ENCODE measurements at regions not wholly inside any gene's neighbourhood (a gene's known extent, or its start where the extent isn't known, plus 50 kb on each side); places are given as distances from the start of the nearest gene placed in this dataset.
"Not testable (repeated sequence)": the region's sequence is repeated elsewhere in the genome, so short reads cannot be mapped to it uniquely, and the experiment has no call there.

- intact Hi-C loops (cut with micrococcal nuclease), result no loop called here
Observed at GRCh38 chr11:81331611-81332235, 1401.9 kb downstream of the FAM181B start.

DNA sequence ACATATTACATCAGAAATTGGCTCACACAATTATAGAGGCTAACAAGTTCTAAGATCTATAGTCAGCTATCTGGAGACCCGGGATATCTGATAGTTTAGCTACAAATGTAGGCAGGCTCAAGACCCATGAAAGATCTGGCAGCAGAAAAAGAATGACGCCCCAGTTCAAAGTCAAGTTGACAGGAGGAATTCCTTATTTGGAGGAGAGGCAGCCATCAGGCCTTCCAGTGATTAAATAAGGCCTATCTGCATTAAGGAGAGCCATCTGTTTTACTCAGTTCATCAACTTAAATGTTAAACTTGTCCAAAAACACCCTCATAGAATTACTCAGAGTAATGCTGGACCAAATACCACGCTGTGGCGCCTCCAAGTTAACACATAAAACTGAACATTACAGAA, 1402.6 kb downstream of the FAM181B start:
- intact Hi-C loops (cut with micrococcal nuclease), result no loop called here

DNA sequence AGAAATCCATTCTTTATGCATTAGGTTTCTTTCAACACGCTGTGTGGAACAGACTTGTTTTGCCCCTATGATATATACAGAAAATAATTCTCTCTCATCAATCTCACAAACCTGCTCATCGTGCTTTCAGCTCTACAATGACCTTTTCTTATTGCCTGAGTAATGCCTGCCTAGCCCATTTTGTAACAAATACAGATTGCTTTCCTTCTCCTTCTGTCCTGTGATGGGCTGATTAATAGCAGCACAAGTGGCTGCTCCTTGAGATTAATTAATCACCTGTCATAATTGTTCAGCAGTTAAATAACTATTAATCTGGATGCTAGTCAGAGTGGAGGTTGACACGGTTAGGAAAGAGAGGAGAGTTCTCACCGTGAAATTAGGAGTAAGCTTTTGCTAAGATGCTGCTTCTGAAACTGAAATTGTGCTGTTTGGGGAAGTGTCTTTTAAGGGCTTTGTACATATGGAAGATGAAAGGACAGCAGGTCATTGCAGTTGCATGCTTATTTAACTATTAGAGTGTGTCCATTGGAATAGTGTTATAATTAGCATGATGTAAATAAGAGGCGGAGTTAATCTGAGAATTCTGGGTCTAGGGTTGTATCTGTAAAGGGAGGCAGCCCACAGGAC, 1430.5 kb downstream of the FAM181B start:
- intact Hi-C loops (cut with micrococcal nuclease), result no loop called here

DNA sequence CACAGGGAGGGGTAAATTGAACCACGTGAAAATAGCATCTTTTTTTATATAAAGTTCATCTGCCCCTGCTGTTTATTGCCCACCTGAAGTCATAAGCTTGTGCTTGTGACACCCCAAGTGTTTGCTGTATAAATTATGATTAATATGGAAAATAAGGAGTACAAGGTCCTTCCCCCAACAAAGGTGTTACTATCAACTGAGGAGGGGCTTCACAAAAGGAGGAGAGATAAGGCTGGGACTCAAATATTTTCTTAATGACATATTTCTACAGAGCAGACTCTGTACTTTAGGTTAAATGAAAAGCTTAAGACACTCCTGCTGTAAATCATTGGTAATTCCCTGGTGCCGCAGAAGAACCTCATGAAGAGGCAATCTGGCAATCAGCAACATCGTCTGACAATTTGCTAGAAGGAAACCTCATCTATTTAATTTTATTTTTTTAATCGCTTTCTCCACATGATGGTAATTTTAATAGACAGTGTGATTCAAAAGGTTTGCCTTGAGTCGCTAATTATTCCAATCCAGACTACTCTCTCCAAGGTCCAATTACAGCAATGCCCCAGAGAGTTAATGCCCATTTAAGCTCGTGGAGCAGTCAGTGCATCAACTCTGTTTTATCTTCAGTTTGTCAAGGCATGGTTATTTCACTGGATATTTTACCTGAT, 1432.4 kb downstream of the FAM181B start:
- intact Hi-C loops (cut with micrococcal nuclease), result no loop called here

DNA sequence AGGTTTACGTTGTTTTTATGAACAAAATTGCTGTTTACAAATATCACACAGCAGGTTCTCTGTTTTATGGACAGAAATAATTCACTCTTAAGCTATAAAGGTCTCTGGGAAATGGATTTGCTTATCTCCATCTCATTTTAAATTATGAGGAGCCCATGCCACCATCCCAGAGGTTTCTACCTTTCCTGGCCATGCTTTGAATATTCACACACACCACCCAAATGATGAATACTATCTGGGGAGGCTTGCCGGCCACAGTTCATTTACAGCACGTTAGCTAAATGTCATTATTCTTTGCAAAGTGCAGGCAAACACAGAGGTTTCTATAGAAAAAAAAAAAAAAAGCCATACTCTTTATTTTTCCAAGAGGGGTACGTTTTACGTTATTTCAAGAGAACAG, 1446.7 kb downstream of the FAM181B start:
- intact Hi-C loops (cut with micrococcal nuclease), result no loop called here

GRCh38 chr11:81286550-81286949, 1447.1 kb downstream of the FAM181B start:
- intact Hi-C loops (cut with micrococcal nuclease), result no loop called here

- intact Hi-C loops (cut with micrococcal nuclease), result not testable (repeated sequence)
Observed at GRCh38 chr11:81280228-81280627, 1453.4 kb downstream of the FAM181B start.

DNA sequence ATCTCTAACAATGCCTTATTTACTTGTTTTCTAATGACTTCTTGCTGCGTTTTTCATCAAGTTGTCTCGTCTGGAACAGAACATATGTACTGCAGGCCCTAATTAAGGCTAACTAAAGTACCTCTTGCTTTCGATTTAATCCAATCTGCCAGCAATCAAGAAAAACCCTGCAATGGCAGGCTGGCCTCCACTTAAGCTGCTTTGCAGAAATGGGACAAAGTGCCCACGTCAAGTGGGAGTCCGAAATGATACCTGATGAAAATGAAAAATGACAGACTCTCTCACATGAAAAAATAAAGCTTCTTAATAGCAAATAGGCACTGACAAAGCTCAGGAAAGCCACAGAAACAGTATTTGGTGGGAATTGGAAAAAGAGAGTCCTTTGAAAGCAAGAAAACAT, 1454.7 kb downstream of the FAM181B start:
- intact Hi-C loops (cut with micrococcal nuclease), result no loop called here

GRCh38 chr11:81270686-81271085, 1463.0 kb downstream of the FAM181B start:
- intact Hi-C loops (cut with micrococcal nuclease), result no loop called here

GRCh38 chr11:81267246-81267645, 1466.4 kb downstream of the FAM181B start:
- intact Hi-C loops (cut with micrococcal nuclease), result no loop called here

DNA sequence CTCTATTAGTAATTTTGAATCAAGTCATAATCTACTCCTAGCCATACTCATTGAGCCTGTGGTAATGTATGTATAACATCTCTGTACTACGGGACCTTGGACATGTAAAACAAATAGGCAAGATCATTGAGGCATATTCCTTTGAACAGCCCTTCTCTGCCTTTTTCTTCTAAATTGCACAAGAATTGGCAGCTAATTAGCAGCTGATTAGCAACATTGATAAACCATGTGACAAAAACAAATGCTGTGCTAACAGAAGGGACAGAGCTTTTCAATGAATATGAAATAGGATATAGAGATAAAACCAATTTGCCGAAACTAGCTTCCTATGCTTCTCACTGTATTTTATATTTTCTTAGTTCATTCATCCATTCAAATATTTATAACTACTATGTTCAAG, 1474.2 kb downstream of the FAM181B start:
- intact Hi-C loops (cut with micrococcal nuclease), result no loop called here

DNA sequence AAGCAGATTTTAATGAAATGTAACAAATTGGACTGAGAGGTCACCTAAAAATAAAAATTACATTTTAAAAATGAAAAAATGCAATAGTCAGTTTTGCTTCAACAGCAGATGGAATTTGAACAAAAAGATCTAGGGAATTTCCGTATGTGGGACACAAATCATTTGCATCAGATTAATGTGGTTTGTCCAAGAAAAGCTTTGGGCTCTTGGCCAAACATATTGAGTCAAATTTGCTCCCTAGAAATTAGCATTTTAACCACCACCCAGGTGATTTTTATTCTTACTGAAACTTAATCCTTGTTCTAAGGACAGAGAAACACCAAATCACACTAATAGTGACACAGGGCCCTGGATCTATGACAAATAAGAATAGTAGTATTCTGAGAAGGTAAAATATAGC, 1477.8 kb downstream of the FAM181B start:
- intact Hi-C loops (cut with micrococcal nuclease), result no loop called here

DNA sequence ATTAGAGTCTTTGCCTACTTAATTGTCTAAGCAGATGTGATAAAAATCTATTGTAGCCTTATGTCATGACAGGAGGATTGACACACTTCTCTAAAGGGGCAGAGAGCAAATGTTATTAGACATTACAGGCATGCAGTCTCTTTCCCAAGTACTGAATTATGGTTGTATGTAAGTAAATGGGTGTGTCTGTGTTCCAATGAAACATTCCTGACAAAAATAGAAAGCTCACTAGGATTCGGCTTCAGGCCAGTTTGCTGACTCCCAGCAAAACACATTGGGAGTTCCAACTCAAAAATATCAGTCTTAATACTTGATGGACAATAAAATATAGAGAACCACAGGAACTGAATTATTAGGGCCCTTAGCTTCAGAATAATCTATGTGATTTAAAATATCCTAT, 1480.4 kb downstream of the FAM181B start:
- intact Hi-C loops (cut with micrococcal nuclease), result no loop called here

DNA sequence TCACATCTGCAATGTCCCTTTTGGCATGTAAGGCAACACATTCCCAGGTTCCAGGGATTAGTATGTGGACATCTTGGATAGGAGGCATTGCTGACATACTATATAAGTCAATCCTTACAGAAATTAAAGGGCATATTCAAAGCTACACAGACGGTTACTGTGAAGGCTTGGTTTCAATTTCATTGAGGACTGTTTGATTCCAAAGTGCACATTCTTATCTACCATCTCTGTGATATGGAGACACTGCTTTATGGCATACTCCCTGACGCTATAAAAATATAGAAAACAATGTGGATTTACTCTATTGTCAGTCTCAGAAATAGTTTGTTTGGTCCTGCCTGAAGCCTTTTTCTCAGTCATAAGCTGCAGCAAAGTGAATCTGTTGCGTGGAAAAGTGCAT, 1486.7 kb downstream of the FAM181B start:
- intact Hi-C loops (cut with micrococcal nuclease), result no loop called here

GRCh38 chr11:81245791-81246190, 1487.9 kb downstream of the FAM181B start:
- intact Hi-C loops (cut with micrococcal nuclease), result no loop called here

- intact Hi-C loops (cut with micrococcal nuclease), result no loop called here
Observed at GRCh38 chr11:81241672-81242275, 1491.9 kb downstream of the FAM181B start.

GRCh38 chr11:81237139-81237538, 1496.5 kb downstream of the FAM181B start:
- intact Hi-C loops (cut with micrococcal nuclease), result no loop called here

- intact Hi-C loops (cut with micrococcal nuclease), result not testable (repeated sequence)
Observed at GRCh38 chr11:81227409-81227808, 1506.3 kb downstream of the FAM181B start.

DNA sequence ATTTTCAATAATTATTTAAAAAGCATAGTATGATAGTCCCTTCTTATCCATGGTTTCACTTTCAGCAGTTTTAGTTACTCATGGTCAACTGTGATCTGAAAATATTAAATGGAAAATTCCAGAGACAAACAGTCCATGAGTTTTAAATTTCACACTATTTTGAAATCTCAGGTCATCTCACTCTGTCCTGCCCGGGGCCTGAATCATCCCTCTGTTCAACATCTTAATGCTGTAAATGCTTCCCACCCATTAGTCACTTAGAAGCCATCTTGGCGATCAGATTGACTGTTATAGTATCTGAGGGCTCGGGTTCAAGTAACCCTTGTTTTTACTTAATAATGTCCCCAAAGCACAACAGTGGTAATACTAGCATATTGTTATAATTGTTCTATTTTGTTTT, 1509.3 kb downstream of the FAM181B start:
- intact Hi-C loops (cut with micrococcal nuclease), result no loop called here

- intact Hi-C loops (cut with micrococcal nuclease), result no loop called here
Observed at GRCh38 chr11:81222491-81222890, 1511.2 kb downstream of the FAM181B start.

DNA sequence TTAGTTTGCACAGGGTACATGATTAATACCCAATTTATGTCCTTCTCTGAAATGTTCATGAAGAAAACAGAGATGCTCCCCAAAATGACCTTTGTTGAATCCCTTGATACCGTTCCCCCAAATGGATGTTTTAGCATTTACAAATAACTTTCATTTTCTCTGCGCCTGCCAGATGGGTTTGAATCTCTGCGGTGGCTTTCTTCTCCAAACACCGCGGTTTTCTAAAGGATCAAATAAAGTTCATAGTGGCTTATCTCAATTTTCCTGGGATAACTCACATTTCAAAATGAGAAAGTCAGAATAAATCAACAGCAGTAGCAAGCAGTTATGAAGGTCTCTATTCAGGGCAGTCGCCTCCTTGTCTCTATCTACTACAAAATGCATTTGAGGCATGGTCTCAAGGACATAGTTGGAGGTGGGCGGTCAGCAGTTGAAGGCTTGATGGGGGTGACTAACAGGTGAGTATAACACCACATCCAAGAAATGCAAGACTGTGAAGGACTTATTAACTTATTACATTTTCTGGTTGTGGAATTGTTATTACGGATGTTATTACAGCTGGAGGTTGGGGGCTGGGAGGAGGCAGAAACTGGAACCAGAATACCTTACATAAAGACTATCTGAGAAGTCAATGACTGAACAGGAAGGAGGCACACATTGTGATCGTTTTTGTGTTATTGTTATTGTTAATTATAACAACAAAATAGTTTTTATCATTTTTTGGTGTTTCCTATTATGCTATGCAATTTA, 1513.3 kb downstream of the FAM181B start:
- intact Hi-C loops (cut with micrococcal nuclease), result no loop called here

DNA sequence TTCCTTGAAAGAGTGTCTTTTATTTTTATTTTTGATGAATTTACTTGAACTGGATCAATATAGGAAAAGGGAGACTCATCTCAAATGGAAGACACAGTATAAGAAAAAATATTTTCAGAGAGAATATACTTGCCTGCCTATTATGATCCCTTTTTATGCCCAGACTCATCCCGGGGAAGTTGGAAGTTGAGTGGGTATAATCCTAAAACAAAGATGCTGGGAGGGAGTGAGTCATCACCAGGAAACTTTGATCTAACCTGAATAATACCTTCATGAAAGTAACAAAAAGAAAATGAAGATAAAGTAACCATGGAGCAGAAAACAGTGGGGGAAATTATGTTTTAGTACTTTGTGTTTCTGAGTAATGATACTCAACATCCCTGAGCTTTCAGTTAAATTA, 1514.0 kb downstream of the FAM181B start:
- intact Hi-C loops (cut with micrococcal nuclease), result no loop called here
